ENCODE measurements at regions not wholly inside any gene's neighbourhood (a gene's known extent, or its start where the extent isn't known, plus 50 kb on each side); places are given as distances from the start of the nearest gene placed in this dataset.
A peak's percentile ranks its signal among the peaks of the same experiment; 100 is the strongest.
"Not testable (repeated sequence)": the region's sequence is repeated elsewhere in the genome, so short reads cannot be mapped to it uniquely, and the experiment has no call there.

DNA sequence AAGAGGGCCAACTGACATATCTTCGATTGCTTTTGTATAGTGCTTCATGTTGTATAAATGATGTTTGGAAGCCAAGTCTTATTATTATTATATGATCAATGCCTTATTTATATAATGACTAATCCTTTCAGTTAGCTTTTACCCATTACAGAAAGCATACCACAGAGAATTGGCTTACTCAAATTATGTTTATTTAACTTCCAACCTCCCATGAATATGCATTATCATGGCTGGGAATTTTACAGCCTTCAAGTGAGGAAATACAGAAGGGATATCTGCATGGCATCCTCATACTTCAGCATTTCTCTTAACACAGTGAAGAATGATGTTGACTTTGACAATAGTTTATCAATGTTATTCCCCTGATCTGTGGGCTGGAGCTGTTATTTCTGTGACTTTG is 225.9 kb upstream of the GAP43 start:
- DNase-seq = no peak

DNA sequence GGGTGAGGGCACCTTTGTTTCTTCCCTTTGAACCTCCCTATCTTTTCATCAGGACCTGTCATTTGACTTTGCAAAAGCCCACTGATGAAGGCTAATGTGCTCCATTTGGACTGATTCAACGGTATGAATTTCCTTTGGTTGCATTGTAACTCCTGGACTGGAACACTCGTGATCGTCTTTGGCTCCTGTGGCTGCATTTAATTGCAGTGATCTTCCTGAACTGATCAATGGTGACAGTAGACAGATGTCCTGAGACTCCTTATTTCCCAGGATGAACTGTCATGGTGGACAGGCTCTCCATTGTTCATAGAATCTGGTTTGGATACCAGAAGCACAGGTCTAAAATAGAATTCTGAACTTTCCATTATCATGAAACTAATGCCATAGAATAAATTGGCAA is 224.8 kb upstream of the GAP43 start:
- no peak for DNase-seq

DNA sequence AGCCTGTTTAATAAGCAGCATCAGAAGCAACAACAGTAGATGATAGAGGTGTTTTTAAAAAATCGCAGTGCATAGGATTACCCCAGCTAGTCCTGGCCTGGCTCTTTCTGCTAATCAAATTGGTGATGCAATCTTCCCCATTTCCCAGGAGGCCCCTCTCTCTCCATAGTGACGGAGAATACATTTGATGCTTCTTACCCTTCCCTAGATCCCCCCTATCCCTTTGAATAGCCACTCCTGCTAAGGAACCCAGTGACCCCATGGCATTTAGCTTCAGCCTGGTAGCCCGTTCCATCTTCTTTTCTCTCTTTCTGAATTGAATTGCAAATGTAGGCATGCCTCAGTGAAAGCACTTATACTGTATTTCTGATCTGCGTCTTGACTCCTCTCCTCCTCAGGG is 223.6 kb upstream of the GAP43 start:
- no peak for DNase-seq

DNA sequence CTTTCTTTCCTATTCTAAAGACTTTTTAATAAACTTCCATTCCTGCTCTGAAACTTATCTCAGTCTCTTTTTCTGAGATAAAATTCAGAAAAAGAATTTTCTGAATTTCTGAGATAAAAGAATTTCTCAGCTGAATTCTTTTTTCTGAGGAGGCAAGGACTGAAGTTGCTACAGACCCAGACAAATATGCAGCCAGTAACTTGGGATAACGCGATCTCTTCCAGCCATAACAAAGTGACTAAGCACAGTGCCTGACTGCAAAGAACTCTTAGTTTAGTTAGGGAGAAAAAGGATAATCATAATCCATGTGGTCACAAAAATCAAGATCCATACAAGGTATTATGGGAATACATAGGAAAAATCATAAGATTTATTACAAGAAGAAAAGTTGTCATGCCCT is 222.0 kb upstream of the GAP43 start:
- DNase-seq = no peak

DNA sequence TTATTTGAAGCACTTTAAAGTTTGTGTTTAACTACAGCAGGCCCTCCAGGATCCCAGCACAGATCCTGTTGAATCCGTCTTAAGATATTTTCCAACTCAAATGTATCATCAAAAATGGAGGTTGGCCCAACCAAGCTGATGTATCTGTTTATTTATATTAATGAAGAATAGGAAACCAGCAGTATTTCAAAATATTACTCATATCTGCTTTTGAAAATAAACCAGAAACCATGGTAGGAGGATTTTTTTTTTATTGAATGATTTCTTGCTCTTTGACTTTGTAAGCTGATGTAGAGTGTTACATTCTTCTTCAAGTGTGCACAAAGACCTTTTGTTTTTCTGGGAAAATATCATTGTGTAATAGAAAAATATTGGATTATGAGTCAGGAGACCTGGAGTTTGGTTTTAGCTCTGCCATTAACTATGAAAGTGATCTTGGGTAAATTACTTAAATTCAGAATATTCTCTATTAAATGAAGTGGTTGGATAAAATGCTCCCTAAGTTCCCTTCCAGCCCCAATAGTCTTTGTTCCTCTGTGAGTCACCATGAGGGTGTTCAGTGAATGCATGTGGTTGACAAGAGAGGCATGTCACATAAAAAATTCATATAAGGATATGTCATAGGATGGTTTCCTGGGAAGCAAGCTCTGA is 221.3 kb upstream of the GAP43 start:
- DNase-seq = no peak

DNA sequence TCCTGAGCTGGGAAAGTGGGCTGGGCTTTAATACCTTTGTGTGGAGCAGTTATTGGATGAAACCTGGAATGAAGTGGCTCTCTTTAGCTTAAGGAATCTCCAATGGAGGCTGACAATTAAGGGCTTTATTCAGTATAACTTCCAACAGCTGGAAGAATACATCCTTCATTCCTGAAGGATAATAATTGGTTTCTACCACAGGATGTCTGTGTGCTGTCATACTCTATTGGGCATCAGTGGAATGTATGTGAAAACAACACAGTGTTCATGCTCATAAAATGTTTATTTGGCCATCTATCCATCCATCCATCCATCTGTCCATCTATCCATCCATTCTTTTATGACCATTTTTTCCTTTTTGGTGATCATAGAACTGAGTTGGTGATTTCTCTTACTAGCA is 220.7 kb upstream of the GAP43 start:
- no peak for DNase-seq

DNA sequence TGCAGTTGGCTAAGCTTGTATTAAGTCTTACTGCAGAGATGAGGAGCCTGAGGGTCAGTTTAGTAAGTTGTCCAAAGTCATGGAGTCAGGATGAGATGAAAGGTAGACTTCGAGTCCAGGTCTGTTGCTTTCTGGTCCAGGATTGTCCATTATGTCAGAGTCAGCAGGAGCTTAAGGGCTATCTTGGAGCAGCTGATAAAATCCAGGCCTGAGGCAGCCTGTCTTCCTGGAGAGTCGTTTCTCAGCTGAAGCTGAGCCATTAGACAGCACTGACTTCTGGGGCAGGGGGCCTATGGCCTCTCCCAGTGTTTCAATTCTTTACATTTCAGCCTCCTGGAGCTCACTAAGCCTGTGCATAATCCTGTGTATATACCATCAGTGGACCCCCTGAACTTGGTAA is 219.5 kb upstream of the GAP43 start:
- DNase-seq = no peak

DNA sequence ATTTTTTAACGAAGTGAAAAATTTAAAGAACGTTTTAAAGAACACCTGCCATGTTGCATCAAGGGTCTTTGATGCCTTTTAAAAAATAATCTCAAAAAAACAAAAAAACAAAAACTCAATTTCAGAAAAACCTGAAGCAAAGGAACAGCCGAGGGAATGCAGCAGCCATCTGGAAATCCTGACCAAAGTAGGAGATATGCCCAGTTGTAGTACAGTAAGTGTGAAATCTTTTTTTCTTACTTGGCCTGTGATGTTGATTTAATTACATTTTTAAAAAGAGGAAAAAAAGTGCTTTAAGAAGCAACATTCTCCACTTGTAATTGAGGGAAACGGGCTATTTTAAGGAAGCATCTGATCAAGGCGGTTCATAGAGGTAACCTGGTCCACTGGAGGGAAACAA is 213.7 kb upstream of the GAP43 start:
- no peak for DNase-seq

DNA sequence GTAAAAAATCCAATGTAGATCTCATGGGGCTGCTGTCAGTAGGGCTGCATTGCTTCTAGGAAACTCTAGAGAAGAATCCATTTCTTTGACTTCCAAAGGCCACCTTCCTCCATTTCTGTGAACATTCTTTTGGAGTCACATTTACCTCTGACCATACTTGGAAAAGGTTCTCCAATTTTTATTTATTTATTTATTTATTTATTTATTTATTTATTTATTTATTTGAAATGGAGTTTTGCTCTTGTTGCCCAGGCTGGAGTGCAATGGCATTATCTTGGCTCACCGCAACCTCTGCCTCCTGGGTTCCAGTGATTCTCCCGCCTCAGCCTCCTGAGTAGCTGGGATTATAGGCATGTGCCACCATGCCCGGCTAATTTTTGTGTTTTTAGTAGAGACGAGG is 208.7 kb upstream of the GAP43 start:
- DNase-seq = not testable (repeated sequence)

DNA sequence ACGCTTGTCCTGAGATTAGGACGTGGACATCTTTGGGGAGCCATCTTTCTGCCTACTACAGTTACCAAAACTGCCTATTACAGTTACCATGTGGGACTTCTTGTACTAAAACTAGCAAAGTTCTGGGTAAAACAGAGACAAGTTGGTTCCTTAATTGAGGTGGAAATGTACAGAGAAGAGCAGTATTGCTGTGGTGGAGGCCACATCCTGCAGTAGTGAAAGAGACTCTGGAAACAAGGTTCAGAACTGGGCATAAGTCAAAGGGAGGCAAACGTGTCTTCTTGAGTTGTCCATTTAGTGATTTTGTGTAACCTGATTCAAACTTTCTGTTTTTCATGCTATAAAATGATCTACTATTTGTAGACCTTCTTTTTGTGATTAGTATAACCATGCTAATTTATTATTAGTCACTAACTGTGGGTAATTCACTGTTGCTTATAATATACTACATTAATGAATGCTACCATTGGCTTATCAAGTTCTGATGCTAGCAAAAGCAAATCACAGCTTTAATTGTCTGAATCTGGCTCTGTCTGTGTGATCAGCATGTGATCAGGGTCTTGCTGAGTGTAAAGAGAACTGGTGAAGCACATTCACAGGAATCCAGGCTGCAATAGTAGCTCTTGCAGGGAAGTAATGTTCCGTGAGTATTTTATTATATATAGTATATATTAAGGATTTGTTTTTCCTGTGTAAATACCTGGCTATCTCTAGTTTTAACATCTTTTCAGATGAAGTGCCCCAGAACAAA is 207.9 kb upstream of the GAP43 start:
- no peak for DNase-seq

DNA sequence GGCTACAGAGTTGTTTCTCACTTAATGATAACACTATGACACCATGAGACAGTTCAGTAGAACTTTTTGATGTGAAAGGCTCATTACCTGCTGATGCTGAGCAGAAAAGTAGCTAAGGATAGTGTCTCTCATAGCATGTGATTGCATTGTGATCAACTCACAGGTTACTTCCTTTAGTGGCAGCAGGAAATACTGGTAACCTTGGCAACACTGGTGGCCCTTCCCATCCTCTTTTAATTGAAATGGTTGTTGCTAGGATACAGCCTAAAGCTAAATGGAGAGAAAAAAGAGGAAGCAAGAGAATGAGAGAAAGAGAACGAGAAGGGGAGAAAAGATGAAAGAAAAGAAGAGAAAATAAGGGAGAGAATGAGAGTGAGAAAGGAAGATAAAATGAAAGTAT is 204.7 kb upstream of the GAP43 start:
- peak; percentile 70 for DNase-seq

DNA sequence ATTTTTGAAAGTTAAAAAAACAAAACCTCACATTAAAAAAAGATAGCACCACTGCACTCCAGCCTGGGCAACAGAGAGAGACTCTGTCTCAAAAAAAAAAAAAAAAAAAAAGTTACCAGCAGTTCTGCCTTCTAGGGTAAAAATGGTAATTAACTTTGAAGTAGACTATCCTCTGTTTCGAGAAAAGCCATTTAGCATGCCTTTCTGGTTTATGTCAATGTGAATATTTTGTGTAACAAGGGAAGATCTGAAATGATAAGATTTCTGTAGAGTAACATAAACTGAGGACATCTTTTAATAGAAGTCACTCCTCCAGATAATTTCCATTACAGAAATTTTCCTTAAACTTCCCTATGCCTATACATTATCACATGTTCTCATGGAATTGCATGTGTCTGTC is 203.2 kb upstream of the GAP43 start:
- no peak for DNase-seq

DNA sequence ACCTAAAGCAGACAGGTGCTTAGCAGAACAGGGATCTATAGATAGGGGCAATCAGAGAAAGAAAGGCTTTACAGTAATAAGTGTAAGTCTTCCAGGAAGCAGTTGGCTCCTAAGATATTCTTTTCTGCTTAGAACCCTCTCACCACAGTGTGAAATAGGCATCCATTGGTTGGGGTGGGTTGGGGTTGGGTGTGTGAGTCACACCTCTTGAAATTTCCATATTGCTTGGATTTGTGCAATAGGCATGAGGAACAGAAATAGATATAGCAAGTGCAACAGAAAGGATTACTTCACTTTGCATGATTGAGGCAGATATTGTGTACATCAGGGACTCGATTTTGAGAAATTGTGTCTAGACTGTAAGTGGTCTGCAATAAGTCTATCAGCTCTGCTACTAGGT is 200.1 kb upstream of the GAP43 start:
- no peak for DNase-seq

DNA sequence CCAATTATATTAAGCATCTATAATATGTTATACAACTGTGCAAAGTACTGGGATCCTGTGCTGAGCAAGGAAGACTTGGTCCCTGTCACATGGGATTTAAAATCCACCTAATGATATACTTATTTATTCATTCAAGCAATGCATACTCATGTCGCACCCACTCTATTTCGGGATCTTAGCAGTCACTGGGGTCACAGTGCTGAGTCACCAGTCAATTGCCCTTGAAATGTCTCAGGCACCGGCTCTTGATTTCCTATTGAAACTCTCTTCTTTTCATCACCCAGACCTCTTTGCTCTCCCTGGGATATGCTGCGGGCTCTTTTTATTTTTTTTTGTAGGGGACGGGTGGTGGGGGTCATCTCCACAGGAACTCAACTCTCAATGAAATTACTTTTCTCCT is 194.5 kb upstream of the GAP43 start:
- no peak for DNase-seq

DNA sequence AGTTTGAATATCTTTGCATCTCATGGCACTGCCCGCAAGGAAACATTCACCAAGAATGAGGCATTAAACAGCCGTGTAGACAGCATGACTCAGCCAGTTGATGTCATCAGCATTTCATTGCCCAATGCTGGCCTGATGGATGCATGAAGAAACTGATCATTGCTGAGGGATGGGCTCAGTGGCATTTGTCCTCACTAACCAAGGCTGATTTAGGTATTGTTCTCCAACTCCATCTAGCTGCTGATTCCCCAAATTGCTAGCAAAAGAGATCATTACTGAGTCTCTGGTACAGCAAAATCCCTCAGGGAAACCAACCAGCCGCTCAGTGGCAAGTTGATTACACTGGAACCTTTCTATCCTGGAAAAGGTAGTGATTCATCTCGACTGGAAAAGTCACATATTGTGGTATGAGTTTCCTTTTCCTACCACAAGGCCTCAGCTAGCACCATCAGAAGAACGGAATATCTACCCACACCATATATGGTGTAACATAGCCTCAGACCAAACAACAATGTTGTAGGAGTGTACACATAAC is 186.5 kb upstream of the GAP43 start:
- no peak for DNase-seq

DNA sequence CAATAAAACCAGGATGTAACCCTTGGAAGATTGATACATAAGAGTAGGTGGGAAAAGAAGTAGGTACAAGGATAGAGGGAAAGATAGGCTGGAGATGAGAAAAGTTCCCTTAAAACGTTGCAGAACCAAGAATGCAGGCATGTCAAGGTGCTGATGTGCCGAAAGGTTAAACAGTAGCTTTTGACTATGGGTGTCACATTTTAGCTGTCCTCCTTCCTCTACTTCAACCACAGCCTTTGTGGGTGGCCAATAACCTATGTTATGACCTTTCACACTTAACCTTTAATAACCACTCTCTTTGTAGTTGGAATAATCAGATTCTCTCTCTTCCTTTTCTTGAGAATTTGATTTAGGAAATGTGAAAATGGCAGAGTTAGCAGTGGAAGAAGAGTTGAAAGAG is 184.5 kb upstream of the GAP43 start:
- no peak for DNase-seq

DNA sequence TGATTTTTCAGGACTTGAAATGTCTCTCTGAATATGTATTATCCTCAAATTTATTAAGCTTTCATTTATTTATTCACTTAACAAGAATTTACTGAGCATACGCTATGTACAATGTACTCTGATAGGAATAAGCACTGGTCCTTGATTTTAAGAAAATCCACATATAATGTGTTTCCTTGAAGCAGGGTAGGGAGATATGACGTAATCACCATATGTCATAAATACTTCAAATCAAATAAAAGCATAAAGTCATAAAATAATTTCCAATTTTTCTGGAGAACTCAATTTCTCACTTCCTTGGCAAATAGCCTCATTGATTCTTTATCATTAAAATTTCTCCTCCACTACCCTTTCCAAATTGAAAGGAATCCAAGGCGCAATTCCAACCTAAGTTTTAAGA is 177.8 kb upstream of the GAP43 start:
- DNase-seq = no peak

DNA sequence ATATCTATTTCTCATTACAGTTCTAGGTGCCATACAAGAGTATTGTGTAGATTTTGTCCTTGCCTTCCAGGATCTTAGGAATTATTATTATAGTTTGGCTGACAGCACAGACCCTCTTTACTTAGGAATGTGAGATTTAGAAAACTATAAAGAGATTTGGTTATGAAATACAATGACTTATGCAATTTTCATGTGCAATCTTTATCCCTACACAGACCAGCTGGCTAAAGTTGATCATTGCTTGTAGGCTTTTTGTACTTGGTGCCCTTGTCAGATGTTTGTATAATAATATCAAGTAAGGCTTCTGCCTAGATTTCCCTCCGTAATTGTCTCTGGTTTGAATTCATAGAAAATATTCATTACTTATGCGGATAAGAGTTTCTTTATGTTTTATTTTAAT is 174.5 kb upstream of the GAP43 start:
- DNase-seq = no peak

DNA sequence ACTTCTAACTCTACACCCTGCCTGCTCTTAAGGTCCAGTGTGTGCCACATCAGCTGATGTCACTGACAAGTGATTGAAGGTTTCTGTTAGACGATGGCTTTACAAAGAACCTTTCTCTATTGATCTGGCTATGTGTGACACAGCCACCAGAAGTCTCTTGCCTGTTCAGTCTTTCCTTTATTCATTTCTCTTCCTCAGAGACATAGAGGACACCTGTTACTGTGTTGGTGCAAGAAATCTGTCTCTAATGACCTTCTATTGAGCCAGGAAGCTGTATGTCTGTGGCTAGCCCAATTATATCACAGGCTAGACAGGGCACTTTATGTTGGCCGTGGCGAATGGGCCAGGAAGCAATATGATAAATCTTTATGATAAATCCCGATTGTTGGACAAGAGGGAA is 173.3 kb upstream of the GAP43 start:
- DNase-seq = no peak

DNA sequence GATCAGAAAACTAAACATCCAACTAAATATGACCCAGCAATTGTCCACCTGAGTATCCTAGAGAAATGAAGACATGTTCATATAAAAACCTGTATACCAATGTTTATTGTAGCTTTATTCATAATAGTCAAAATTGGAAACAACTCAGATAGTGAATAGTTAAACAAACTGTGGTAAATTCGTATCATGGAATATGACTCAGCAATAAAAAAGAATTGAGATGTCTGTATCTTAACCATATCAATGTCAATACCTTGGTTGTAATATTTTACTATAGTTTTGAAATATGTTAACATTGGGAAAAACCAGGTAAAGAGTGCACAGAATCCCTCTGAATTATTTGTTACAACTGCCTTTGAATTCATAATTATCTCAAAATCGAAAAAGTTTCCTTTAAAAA is 159.3 kb upstream of the GAP43 start:
- DNase-seq = no peak

DNA sequence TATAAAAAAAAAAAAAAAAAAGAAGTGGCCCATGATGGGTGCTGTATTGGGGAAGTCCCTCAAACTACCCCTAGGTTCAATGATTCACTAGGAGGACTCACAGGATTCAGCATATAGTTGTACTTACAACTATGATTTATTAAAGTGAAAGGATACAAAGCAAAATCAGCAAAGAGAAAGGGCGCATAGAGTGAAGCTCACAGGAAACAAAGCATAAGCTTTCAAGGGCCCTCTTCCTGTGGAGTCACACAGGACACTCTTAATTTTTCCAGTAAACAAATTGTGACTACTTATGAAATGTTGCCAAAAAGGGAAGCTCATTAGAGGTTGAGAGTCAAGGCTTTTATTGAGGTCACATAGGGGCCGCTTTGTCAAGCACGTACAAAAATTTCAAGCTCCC is 153.7 kb upstream of the GAP43 start:
- DNase-seq = peak; percentile 59

DNA sequence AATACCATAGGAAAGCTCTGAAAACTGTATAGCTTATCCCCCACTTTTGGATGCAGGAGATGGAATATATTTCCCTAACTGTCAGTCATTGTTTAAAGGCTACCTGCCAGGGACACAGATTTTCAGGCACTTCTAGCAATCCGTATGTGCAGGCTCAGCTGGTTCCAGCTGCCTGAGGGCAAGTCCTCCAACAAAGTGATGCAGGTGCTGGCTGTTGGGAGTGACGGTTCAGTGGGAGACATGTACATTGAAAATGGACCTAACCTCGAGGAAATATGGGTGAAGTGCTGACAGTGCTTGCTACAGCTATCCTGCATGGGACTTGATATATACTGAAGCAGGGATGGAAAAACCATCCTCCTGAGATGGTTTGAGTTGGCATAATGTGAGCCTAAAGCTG is 153.1 kb upstream of the GAP43 start:
- DNase-seq = peak; percentile 2

DNA sequence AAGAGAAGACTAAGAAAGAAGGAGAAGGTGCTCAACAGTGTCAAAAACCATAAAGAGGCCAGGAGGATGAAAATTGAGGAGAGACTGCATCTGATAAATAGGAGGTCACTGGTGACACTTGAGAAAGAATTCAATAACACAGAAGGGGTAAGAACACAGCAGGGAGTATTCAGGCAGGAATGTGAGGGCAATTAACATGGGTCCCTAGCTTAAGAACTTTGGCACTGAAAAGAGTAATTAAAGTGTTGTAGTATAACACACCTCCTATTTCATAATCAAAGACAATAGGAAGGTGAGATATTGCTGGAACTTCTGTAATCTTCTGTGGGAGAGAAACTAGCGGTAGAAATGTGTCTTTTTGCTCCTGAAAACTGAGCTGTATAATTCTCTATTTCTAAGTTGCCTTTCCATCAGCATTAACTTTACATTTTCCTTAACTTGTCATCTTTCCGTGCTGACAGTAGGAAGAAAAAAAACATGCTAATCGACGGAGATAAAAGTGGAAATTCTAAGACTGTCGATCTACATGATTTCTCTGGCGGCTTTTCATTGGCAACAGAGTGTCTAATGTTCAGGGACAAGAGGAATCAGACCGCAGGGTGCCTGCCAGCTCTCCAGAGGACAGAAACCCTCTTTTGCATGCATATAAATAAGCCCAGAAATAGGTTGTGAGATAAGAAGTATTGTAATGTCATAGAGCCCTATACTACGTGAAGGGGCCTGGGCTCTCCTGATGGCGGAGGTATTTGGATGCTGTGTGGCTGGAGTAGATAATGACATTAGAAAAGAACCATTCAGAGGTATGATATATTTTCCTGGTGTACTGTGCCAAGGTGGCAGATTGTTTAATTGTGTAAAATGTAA is 147.9 kb upstream of the GAP43 start:
- DNase-seq = no peak

DNA sequence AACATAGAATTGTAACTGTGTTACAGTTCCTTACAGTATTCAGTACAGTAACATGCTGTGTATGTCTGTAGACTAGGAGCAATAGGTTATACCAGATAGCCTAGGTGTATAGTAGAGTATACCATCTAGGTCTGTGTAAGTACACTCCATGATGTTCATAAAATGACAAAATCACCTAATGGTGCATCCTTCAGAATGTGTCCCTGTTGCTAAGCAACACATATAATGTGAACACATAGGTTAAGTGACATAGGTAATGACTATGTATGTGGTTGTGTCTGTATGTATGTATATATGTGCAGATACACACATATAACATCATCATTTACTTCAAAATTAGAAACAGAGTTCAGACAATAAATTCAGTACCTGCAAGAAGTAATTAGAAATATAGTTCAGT is 146.8 kb upstream of the GAP43 start:
- DNase-seq = no peak
